H1 (cell line): ENCODE measurements at regions not wholly inside any gene's neighbourhood (a gene's known extent, or its start where the extent isn't known, plus 50 kb on each side); places are given as distances from the start of the nearest gene placed in this dataset.

ENCODE experiments used
- BRCA1 ChIP-seq: IDR thresholded peaks from 2 replicates; pipeline ENCODE4 v1.6.1; 2012; ENCODE audit warnings: low read depth, low read length, improper control_type of control experiment
- CBX5 ChIP-seq: fragments of 300-800, 300-1000 bp; sonication (generic); IDR thresholded peaks from 2 replicates; pipeline ENCODE4 v1.7.1; 2016; ENCODE audit warnings: antibody characterized with exemption, low read length, low read depth
- CBX8 ChIP-seq: fragments of 300-800, 300-1000 bp; sonication (generic); IDR thresholded peaks from 2 replicates; pipeline ENCODE4 v1.7.1; 2016; ENCODE audit warnings: low read depth, low read length, borderline replicate concordance
- SIRT6 ChIP-seq: IDR thresholded peaks from one replicate; pipeline ENCODE4 v1.7.1; 2012; ENCODE audit warnings: low read length, inconsistent platforms
- TF ChIP-seq, protein P1 (sequence below): fragments of 300-600 bp; sonication (generic); IDR thresholded peaks from 2 replicates; pipeline ENCODE4 v1.7.1; 2012; ENCODE audit warnings: low read length, moderate library complexity, mild to moderate bottlenecking, inconsistent platforms; ENCODE audit not compliant: insufficient replicate concordance
- TF ChIP-seq, protein P2 (sequence below): IDR thresholded peaks from 2 replicates; pipeline ENCODE4 v1.6.1; 2012; ENCODE audit warnings: inconsistent platforms

DNA sequence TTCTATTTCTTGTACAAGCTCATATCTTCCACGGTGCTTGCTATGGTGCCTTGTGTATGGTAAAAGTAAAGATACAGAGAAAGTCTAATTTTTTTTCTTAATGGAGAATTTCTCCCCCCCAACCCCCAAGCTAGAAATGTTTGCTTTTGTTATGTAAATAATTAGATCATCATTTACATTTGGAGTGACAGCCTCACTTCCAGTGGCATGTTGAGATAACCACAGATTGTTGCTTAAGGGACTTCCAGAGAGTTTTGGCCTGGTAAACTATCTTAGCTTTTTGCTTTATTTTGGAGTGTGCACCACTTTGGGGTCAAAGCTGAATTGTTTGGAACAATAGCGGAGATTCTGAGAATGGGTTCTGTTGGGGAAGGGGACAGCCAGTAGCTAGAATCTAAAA, 129.7 kb downstream of the ZNF365 start (continued):
- TF ChIP-seq, protein P1, sequence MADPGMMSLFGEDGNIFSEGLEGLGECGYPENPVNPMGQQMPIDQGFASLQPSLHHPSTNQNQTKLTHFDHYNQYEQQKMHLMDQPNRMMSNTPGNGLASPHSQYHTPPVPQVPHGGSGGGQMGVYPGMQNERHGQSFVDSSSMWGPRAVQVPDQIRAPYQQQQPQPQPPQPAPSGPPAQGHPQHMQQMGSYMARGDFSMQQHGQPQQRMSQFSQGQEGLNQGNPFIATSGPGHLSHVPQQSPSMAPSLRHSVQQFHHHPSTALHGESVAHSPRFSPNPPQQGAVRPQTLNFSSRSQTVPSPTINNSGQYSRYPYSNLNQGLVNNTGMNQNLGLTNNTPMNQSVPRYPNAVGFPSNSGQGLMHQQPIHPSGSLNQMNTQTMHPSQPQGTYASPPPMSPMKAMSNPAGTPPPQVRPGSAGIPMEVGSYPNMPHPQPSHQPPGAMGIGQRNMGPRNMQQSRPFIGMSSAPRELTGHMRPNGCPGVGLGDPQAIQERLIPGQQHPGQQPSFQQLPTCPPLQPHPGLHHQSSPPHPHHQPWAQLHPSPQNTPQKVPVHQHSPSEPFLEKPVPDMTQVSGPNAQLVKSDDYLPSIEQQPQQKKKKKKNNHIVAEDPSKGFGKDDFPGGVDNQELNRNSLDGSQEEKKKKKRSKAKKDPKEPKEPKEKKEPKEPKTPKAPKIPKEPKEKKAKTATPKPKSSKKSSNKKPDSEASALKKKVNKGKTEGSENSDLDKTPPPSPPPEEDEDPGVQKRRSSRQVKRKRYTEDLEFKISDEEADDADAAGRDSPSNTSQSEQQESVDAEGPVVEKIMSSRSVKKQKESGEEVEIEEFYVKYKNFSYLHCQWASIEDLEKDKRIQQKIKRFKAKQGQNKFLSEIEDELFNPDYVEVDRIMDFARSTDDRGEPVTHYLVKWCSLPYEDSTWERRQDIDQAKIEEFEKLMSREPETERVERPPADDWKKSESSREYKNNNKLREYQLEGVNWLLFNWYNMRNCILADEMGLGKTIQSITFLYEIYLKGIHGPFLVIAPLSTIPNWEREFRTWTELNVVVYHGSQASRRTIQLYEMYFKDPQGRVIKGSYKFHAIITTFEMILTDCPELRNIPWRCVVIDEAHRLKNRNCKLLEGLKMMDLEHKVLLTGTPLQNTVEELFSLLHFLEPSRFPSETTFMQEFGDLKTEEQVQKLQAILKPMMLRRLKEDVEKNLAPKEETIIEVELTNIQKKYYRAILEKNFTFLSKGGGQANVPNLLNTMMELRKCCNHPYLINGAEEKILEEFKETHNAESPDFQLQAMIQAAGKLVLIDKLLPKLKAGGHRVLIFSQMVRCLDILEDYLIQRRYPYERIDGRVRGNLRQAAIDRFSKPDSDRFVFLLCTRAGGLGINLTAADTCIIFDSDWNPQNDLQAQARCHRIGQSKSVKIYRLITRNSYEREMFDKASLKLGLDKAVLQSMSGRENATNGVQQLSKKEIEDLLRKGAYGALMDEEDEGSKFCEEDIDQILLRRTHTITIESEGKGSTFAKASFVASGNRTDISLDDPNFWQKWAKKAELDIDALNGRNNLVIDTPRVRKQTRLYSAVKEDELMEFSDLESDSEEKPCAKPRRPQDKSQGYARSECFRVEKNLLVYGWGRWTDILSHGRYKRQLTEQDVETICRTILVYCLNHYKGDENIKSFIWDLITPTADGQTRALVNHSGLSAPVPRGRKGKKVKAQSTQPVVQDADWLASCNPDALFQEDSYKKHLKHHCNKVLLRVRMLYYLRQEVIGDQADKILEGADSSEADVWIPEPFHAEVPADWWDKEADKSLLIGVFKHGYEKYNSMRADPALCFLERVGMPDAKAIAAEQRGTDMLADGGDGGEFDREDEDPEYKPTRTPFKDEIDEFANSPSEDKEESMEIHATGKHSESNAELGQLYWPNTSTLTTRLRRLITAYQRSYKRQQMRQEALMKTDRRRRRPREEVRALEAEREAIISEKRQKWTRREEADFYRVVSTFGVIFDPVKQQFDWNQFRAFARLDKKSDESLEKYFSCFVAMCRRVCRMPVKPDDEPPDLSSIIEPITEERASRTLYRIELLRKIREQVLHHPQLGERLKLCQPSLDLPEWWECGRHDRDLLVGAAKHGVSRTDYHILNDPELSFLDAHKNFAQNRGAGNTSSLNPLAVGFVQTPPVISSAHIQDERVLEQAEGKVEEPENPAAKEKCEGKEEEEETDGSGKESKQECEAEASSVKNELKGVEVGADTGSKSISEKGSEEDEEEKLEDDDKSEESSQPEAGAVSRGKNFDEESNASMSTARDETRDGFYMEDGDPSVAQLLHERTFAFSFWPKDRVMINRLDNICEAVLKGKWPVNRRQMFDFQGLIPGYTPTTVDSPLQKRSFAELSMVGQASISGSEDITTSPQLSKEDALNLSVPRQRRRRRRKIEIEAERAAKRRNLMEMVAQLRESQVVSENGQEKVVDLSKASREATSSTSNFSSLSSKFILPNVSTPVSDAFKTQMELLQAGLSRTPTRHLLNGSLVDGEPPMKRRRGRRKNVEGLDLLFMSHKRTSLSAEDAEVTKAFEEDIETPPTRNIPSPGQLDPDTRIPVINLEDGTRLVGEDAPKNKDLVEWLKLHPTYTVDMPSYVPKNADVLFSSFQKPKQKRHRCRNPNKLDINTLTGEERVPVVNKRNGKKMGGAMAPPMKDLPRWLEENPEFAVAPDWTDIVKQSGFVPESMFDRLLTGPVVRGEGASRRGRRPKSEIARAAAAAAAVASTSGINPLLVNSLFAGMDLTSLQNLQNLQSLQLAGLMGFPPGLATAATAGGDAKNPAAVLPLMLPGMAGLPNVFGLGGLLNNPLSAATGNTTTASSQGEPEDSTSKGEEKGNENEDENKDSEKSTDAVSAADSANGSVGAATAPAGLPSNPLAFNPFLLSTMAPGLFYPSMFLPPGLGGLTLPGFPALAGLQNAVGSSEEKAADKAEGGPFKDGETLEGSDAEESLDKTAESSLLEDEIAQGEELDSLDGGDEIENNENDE: no peak
- TF ChIP-seq CBX5 (no peak), CBX8 (no peak), SIRT6 (no peak), BRCA1 (no peak)
- TF ChIP-seq, protein P2, sequence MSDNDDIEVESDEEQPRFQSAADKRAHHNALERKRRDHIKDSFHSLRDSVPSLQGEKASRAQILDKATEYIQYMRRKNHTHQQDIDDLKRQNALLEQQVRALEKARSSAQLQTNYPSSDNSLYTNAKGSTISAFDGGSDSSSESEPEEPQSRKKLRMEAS: no peak
